Heart left ventricle (tissue), 16 donors: ENCODE measurements at regions not wholly inside any gene's neighbourhood (a gene's known extent, or its start where the extent isn't known, plus 50 kb on each side); places are given as distances from the start of the nearest gene placed in this dataset.
A peak's percentile ranks its signal among the peaks of the same experiment; 100 is the strongest.
"Not testable (repeated sequence)": the region's sequence is repeated elsewhere in the genome, so short reads cannot be mapped to it uniquely, and the experiment has no call there.

ENCODE experiments used
- ATAC-seq, 4 donors: fragments of 200-7000 bp; cut with Tn5 transposase; one replicate each; pipeline ENCODE4 v1.9.1; 2020 to 2022; ENCODE audit warnings: moderate library complexity in 4 of 4, mild to moderate bottlenecking in 3 of 4, moderate number of reproducible peaks in 1 of 4
- DNase-seq, 5 donors: peaks; one replicate each; pipeline ENCODE4 v3.0.0-alpha.2; 2020
- H3K27ac ChIP-seq, 12 donors: fragments of 200-600 bp; sonication (generic) in 4 of 12; one replicate each; pipeline versions ENCODE4 v1.5.0 to v1.8.0; 2016 to 2022; ENCODE audit warnings: mild to moderate bottlenecking in 2 of 12
- H3K27me3 ChIP-seq, 9 donors: fragments of 200-600 bp; sonication (generic) in 2 of 9; one replicate each; pipeline versions ENCODE4 v1.5.1 to v1.8.0; 2016 to 2022; ENCODE audit warnings: mild to moderate bottlenecking in 3 of 9
- H3K36me3 ChIP-seq, 9 donors: fragments of 200-600 bp; sonication (generic) in 2 of 9; one replicate each; pipeline versions ENCODE4 v1.5.0 to v1.8.0; 2018 to 2022; ENCODE audit warnings: mild to moderate bottlenecking in 2 of 9
- H3K4me1 ChIP-seq, 12 donors: fragments of 200-600 bp; sonication (generic) in 4 of 12; one replicate each; pipeline versions ENCODE4 v1.5.0 to v1.8.0; 2016 to 2022; ENCODE audit warnings: mild to moderate bottlenecking in 3 of 12
- H3K4me3 ChIP-seq, 12 donors: fragments of 200-600 bp; sonication (generic) in 4 of 12; one replicate each; pipeline versions ENCODE4 v1.5.0 to v1.8.0; 2017 to 2022; ENCODE audit warnings: mild to moderate bottlenecking in 9 of 12, moderate library complexity in 4 of 12
- H3K9me3 ChIP-seq, 12 donors: fragments of 200-600 bp; sonication (generic) in 4 of 12; one replicate each; pipeline versions ENCODE4 v1.5.0 to v1.8.0; 2016 to 2022; ENCODE audit warnings: mild to moderate bottlenecking in 1 of 12
- POLR2A ChIP-seq, 2 donors: fragments of 450-650 bp; IDR thresholded peaks; one replicate each; pipeline ENCODE4 v1.6.1; 2017; ENCODE audit warnings: antibody characterized with exemption in 2 of 2, mild to moderate bottlenecking in 2 of 2, moderate library complexity in 2 of 2
- WGBS, 4 donors: extraction: QIAGEN DNeasy Blood & Tissue Kit in 2 of 4; methylation state at CpG; one replicate each; pipeline versions ENCODE4 v1.1.5 to v1.1.7; 2013 to 2018; 5-methylcytosine and 5-hydroxymethylcytosine counted together
- intact Hi-C, 10 donors: fragments of 100-400 bp; cut with DNase I; formaldehyde crosslinking; loops; one replicate each; pipeline versions ENCODE4 v1.11.1 to v1.14.2; 2022
- TF ChIP-seq, protein P1 (sequence below), 12 donors: fragments of 200-600 bp; sonication (generic) in 4 of 12; IDR thresholded peaks; one replicate each; pipeline versions ENCODE4 v1.5.0 to v1.8.0; 2018 to 2022; ENCODE audit warnings: antibody characterized with exemption in 12 of 12, mild to moderate bottlenecking in 5 of 12
- donor health status: ischemic (EF 13 %, LVEDD 7.1; RV severe dilation, severe dysfunction).
- donor health status: healthy with polysubstance abuse.
- donor health status: DM: no; HTN: yes; CAD: no.
- donor health status: DM: no; HTN: no; CAD: no.
- donor health status: ischemic (EF 25% LVEDD 6.9; RV normal size, moderate dysfunction).
- donor health status: ischemic (EF 25% LVEDD 5.7; RV mildly dilated, moderate dysfunction).
- donor health status: healthy.
- donor health status: DM: yes; HTN: yes; CAD: no.
- donor health status: ischemic (EF 35%, LVEDD 5.7; RV mildly dilated, moderate dysfunction).
- donor health status: nonischemic (EF 11% LVEDD 7.7; RV severe dilation, severe dysfunction).
- donor health status: DM: yes; HTN: yes; CAD: no.
- donor health status: PGD.
- donor health status: ischemic (EF 29% LVEDD 5.4; RV normal size, mild dysfunction).
- donor health status: nonischemic (EF 23%, LVEDD 6.1; RV moderate dilation, normal function).

DNA sequence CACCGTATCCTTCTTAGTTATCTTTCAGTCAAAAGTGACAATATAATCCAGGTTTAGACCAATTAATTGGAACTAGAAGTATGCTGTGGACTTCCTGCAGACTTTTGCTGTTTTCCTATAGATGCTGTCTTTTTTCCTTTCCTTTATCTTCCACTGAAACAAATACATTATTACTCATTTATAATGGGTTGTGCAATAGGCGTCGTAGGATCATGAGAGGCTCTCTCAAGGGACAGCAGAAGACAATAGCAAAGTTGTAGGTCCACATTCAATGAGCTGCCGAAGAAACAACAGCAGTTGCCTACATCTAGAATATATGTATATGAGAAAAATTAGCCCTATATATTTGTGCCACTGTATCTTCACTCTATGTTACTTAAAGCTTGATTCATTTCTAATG is 371.6 kb downstream of the AMY1C start:
- TF ChIP-seq POLR2A (IDR thresholded peaks at IDR 0.05), result no peak
- TF ChIP-seq, protein P1, sequence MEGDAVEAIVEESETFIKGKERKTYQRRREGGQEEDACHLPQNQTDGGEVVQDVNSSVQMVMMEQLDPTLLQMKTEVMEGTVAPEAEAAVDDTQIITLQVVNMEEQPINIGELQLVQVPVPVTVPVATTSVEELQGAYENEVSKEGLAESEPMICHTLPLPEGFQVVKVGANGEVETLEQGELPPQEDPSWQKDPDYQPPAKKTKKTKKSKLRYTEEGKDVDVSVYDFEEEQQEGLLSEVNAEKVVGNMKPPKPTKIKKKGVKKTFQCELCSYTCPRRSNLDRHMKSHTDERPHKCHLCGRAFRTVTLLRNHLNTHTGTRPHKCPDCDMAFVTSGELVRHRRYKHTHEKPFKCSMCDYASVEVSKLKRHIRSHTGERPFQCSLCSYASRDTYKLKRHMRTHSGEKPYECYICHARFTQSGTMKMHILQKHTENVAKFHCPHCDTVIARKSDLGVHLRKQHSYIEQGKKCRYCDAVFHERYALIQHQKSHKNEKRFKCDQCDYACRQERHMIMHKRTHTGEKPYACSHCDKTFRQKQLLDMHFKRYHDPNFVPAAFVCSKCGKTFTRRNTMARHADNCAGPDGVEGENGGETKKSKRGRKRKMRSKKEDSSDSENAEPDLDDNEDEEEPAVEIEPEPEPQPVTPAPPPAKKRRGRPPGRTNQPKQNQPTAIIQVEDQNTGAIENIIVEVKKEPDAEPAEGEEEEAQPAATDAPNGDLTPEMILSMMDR (IDR thresholded peaks at IDR 0.05), result no peak
- ATAC-seq (no peak), DNase-seq (no peak)
- Histone ChIP-seq H3K4me1 (no peaks in the 10 kb centered on the region), H3K27me3 (no peaks in the 10 kb centered on the region), H3K9me3 (no peaks in the 10 kb centered on the region), H3K27ac (no peak overlapping the region), H3K36me3 (no peaks in the 10 kb centered on the region), H3K4me3 (no peak overlapping the region)
- intact Hi-C loops, result no loop called here
- whole genome bisulfite sequencing, 4 donors, result 65 to 76% (median 69%) methylated on average over 4 of the region's 4 CpGs

GRCh38 chr1:104125266-104125665 is 375.6 kb downstream of the AMY1C start:
- no peak for ATAC-seq
- H3K36me3 ChIP-seq, result no peaks in the 10 kb centered on the region
- H3K27ac ChIP-seq, result no peak overlapping the region
- H3K9me3 ChIP-seq, result no peaks in the 10 kb centered on the region
- WGBS, 4 donors, result 46 to 72% (median 61%) methylated on average over 1 of the region's 1 CpG
- H3K4me3 ChIP-seq, result no peak overlapping the region
- H3K27me3 ChIP-seq, result no peaks in the 10 kb centered on the region
- no peak for DNase-seq
- TF ChIP-seq POLR2A (IDR thresholded peaks at IDR 0.05), result no peak
- TF ChIP-seq, protein P1 (IDR thresholded peaks at IDR 0.05), result no peak
- no peaks in the 10 kb centered on the region for H3K4me1 ChIP-seq
- intact Hi-C loops, result no loop called here

GRCh38 chr1:104125970-104126369 is 376.3 kb downstream of the AMY1C start:
- intact Hi-C loops, result no loop called here
- 58 to 71% (median 65%) methylated on average over 5 of the region's 5 CpGs for WGBS, 4 donors
- no peak for ATAC-seq

GRCh38 chr1:104132382-104132973 is 382.8 kb downstream of the AMY1C start:
- Histone ChIP-seq H3K4me3 (no peak overlapping the region), H3K27me3 (no peaks in the 10 kb centered on the region), H3K27ac (no peak overlapping the region), H3K36me3 (no peaks in the 10 kb centered on the region), H3K9me3 (peaks cover 0 to 3% (median 0%) of the 10 kb centered on the region in 12 donors), H3K4me1 (no peaks in the 10 kb centered on the region)
- no peak for DNase-seq
- intact Hi-C loops, result loop anchor here in 4 of 10 donors (5.0 kb wide), 1 partner anchor 345 kb away; no protein-coding TSS in a partner anchor
- TF ChIP-seq, protein P1 (IDR thresholded peaks at IDR 0.05), result peak in 7 of 12 donors; percentile 21 to 41 (median 29)
- no peak for TF ChIP-seq POLR2A (IDR thresholded peaks at IDR 0.05)
- ATAC-seq, result peak in 1 of 4 donors; percentile 53

More at GRCh38 chr1:104125970-104126369, 376.3 kb downstream of the AMY1C start:
- Histone ChIP-seq H3K27ac (no peak overlapping the region), H3K4me1 (no peaks in the 10 kb centered on the region), H3K36me3 (no peaks in the 10 kb centered on the region), H3K4me3 (no peak overlapping the region), H3K9me3 (no peaks in the 10 kb centered on the region), H3K27me3 (no peaks in the 10 kb centered on the region)
- no peak for TF ChIP-seq POLR2A (IDR thresholded peaks at IDR 0.05)
- TF ChIP-seq, protein P1 (IDR thresholded peaks at IDR 0.05), result no peak
- DNase-seq, result no peak

DNA sequence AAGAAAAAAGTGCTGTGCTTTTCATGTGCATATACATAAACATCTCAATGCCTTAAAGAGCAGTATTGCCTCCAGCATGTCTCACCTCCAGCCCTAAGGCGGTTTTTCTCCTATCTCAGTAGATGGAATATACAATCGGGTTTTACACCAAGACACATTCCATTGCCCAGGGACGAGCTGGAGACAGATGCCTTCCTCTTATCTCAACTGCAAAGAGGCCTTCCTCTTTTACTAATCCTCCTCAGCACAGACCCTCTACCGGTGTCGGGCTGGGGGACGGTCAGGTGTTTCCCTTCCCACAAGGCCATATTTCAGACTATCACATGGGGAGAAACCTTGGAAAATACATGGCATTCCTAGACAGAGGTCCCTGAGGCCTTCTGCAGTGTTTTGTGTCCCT is 385.3 kb downstream of the AMY1C start:
- 42 to 53% (median 50%) methylated on average over 6 of the region's 6 CpGs for WGBS, 4 donors
- not testable (repeated sequence) for ATAC-seq

More for the DNA sequence above, 385.3 kb downstream of the AMY1C start:
- H3K27ac ChIP-seq, H3K4me1 ChIP-seq, H3K36me3 ChIP-seq, H3K9me3 ChIP-seq, H3K27me3 ChIP-seq, DNase-seq, H3K4me3 ChIP-seq, intact Hi-C loops: not testable (repeated sequence)
